H9 (cell line): ENCODE measurements at regions not wholly inside any gene's neighbourhood (a gene's known extent, or its start where the extent isn't known, plus 50 kb on each side); places are given as distances from the start of the nearest gene placed in this dataset.

Experiments used
- DNase-seq: peaks from one replicate; pipeline ENCODE4 v3.0.0-alpha.2; 2017
- H2AFZ ChIP-seq: one replicate; pipeline ENCODE4 v1.6.1; 2013; ENCODE audit warnings: mild to moderate bottlenecking, low read length, control low read depth, moderate library complexity
- H2AK5ac ChIP-seq: 2 replicates; pipeline ENCODE4 v1.6.1; 2013; ENCODE audit warnings: low read length, control low read depth, mixed read lengths; ENCODE audit not compliant: insufficient read length
- H2BK120ac ChIP-seq: one replicate; pipeline ENCODE4 v1.6.1; 2013; ENCODE audit warnings: low read depth, mild to moderate bottlenecking, low read length, control low read depth, inconsistent platforms; ENCODE audit not compliant: poor library complexity, severe bottlenecking
- H2BK12ac ChIP-seq: 2 replicates; pipeline ENCODE4 v1.6.1; 2013; ENCODE audit warnings: low read length, control low read depth, mixed read lengths, low read depth; ENCODE audit not compliant: insufficient read length
- H2BK15ac ChIP-seq: 2 replicates; pipeline ENCODE4 v1.6.1; 2013; ENCODE audit warnings: low read depth, low read length, control low read depth
- H2BK20ac ChIP-seq: one replicate; pipeline ENCODE4 v1.6.1; 2013; ENCODE audit warnings: low read depth, mild to moderate bottlenecking, low read length, control low read depth, inconsistent platforms; ENCODE audit not compliant: poor library complexity, severe bottlenecking
- H2BK5ac ChIP-seq: 2 replicates; pipeline ENCODE4 v1.6.1; 2013; ENCODE audit warnings: low read length, control low read depth, mixed read lengths; ENCODE audit not compliant: insufficient read length
- H3K14ac ChIP-seq: 2 replicates; pipeline ENCODE4 v1.6.1; 2013; ENCODE audit warnings: low read length, control low read depth; ENCODE audit not compliant: insufficient read depth
- H3K18ac ChIP-seq: 2 replicates; pipeline ENCODE4 v1.6.1; 2013; ENCODE audit warnings: low read depth, mild to moderate bottlenecking, mixed read lengths, low read length, control low read depth; ENCODE audit not compliant: insufficient read length
- H3K23ac ChIP-seq: 2 replicates; pipeline ENCODE4 v1.6.1; 2013; ENCODE audit warnings: low read length, control low read depth, mixed read lengths, low read depth; ENCODE audit not compliant: insufficient read length
- H3K23me2 ChIP-seq: 2 replicates; pipeline ENCODE4 v1.6.1; 2013; ENCODE audit warnings: low read depth, mild to moderate bottlenecking, mixed read lengths, low read length, control low read depth; ENCODE audit not compliant: insufficient read length, poor library complexity, severe bottlenecking
- H3K27ac ChIP-seq: 2 replicates; pipeline ENCODE4 v1.5.1; 2013; ENCODE audit warnings: low read length, control low read depth, mixed read lengths, low read depth; ENCODE audit not compliant: insufficient read length
- H3K27me3 ChIP-seq: 2 replicates; pipeline ENCODE4 v1.6.1; 2013; ENCODE audit warnings: low read length, control low read depth, inconsistent platforms; ENCODE audit not compliant: insufficient read depth
- H3K4ac ChIP-seq: 2 replicates; pipeline ENCODE4 v1.6.1; 2013; ENCODE audit warnings: low read depth, mild to moderate bottlenecking, control low read depth, inconsistent platforms, low read length, moderate library complexity
- H3K4me1 ChIP-seq: 2 replicates; pipeline ENCODE4 v1.6.1; 2013; ENCODE audit warnings: low read length, control low read depth, inconsistent platforms; ENCODE audit not compliant: insufficient read depth
- H3K4me2 ChIP-seq: 2 replicates; pipeline ENCODE4 v1.6.1; 2013; ENCODE audit warnings: low read length, control low read depth, mixed read lengths; ENCODE audit not compliant: insufficient read length, insufficient read depth
- H3K56ac ChIP-seq: 2 replicates; pipeline ENCODE4 v1.6.1; 2013; ENCODE audit warnings: low read depth, mild to moderate bottlenecking, mixed read lengths, low read length, control low read depth; ENCODE audit not compliant: insufficient read length
- H3K79me1 ChIP-seq: 2 replicates; pipeline ENCODE4 v1.6.1; 2013; ENCODE audit warnings: low read depth, mild to moderate bottlenecking, moderate library complexity, low read length, control low read depth, inconsistent platforms; ENCODE audit not compliant: insufficient read depth, poor library complexity, severe bottlenecking
- H3K79me2 ChIP-seq: 2 replicates; pipeline ENCODE4 v1.6.1; 2013; ENCODE audit warnings: low read length, control low read depth, inconsistent platforms; ENCODE audit not compliant: insufficient read depth
- H3K9ac ChIP-seq: 2 replicates; pipeline ENCODE4 v1.6.1; 2013; ENCODE audit warnings: low read length, control low read depth, mixed read lengths; ENCODE audit not compliant: insufficient read length; ENCODE audit errors: extremely low read depth
- H3K9me3 ChIP-seq: one replicate; pipeline ENCODE4 v1.6.1; 2013; ENCODE audit warnings: low read depth, low read length, inconsistent platforms; ENCODE audit not compliant: control insufficient read depth
- H3T11ph ChIP-seq: one replicate; pipeline ENCODE4 v1.6.1; 2013; ENCODE audit warnings: mild to moderate bottlenecking, low read length, control low read depth, inconsistent platforms
- H4K20me1 ChIP-seq: one replicate; pipeline ENCODE4 v1.6.1; 2013; ENCODE audit not compliant: control insufficient read depth, insufficient read length, insufficient read depth
- H4K5ac ChIP-seq: 2 replicates; pipeline ENCODE4 v1.6.1; 2013; ENCODE audit warnings: low read depth, mild to moderate bottlenecking, mixed read lengths, low read length, control low read depth; ENCODE audit not compliant: insufficient read length
- H4K8ac ChIP-seq: replicated peaks from 2 replicates; pipeline ENCODE4 v1.6.1; 2013; ENCODE audit warnings: low read length, control low read depth, mixed read lengths, low read depth; ENCODE audit not compliant: insufficient read length
- H4K91ac ChIP-seq: 2 replicates; pipeline ENCODE4 v1.6.1; 2013; ENCODE audit warnings: low read depth, mild to moderate bottlenecking, moderate library complexity, mixed read lengths, low read length, control low read depth; ENCODE audit not compliant: insufficient read length
- H3K27ac Mint-ChIP-seq, 3 experiments: 2 replicates in 2 of 3; 3 replicates in 1 of 3; pipeline ENCODE4 v1.8.0; 2020 to 2021; ENCODE audit warnings: mixed read lengths in 3 of 3, mild to moderate bottlenecking in 1 of 3, moderate library complexity in 1 of 3
- H3K27me3 Mint-ChIP-seq: 2 replicates; pipeline ENCODE4 v1.8.0; 2021; ENCODE audit warnings: low read depth, mild to moderate bottlenecking, moderate library complexity, mixed read lengths
- H3K36me3 Mint-ChIP-seq, 3 experiments: 2 replicates in 2 of 3; 3 replicates in 1 of 3; pipeline ENCODE4 v1.8.0; 2020 to 2021; ENCODE audit warnings: low read depth in 3 of 3, mixed read lengths in 3 of 3; ENCODE audit not compliant: insufficient read depth in 1 of 3
- H3K4me1 Mint-ChIP-seq, 2 experiments: 2 replicates each; pipeline ENCODE4 v1.8.0; 2020; ENCODE audit warnings: mixed read lengths in 2 of 2
- H3K4me3 Mint-ChIP-seq, 2 experiments: 2 replicates in 1 of 2; 3 replicates in 1 of 2; pipeline ENCODE4 v1.8.0; 2020 to 2021; ENCODE audit warnings: mild to moderate bottlenecking in 2 of 2, mixed read lengths in 2 of 2, moderate library complexity in 1 of 2
- H3K9me3 Mint-ChIP-seq, 2 experiments: 2 replicates in 1 of 2; 3 replicates in 1 of 2; pipeline ENCODE4 v1.8.0; 2020; ENCODE audit warnings: mild to moderate bottlenecking in 2 of 2, mixed read lengths in 2 of 2, moderate library complexity in 1 of 2
- WGBS: extraction: QIAGEN DNeasy Blood & Tissue Kit; methylation state at CpG from one replicate; pipeline ENCODE4 v1.1.7; 2013; ENCODE audit warnings: missing lambda C conversion rate, low lambda C conversion rate, mixed read lengths; ENCODE audit not compliant: insufficient read length; ENCODE audit errors: extremely low coverage; 5-methylcytosine and 5-hydroxymethylcytosine counted together
- TF ChIP-seq, protein P1 (sequence below): fragments of 200-600 bp; sonication (generic); conservative IDR thresholded peaks from 3 replicates; pipeline ENCODE4 v1.8.0; 2021; ENCODE audit warnings: antibody characterized with exemption, mild to moderate bottlenecking

DNA sequence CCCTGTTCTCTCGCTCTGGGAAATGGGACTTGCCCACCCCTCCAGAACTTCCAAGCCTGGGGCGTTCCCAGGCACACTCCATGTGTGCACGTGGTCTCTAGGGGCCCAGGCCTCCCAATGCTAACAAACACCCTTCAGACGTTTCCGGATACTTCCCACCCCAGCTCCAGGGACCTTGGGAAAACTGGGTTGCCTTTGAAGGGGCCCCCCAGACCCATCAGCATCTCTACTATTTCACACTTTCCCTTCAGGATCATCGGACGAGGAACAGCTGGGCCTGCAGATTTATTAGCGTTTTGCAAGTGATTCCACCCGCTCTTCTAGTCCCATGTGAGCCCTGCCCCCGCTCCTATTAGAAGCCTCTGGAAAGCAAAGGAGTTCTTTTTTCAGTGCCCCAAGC is 63.2 kb downstream of the MAGEF1 start:
- no peak for DNase-seq
- H4K20me1 ChIP-seq: no peaks in the 10 kb centered on the region
- no peak overlapping the region for H4K5ac ChIP-seq
- no peak overlapping the region for H3K27ac ChIP-seq
- no peak overlapping the region for H4K8ac ChIP-seq
- H3T11ph ChIP-seq: no peak overlapping the region
- WGBS: no CpG with 5 or more reads among the region's 10 CpGs
- no peak overlapping the region for H2BK15ac ChIP-seq
- no peak overlapping the region for H3K4me2 ChIP-seq
- H3K4ac ChIP-seq: no peak overlapping the region
- no peak overlapping the region for H2AFZ ChIP-seq
- Mint-ChIP-seq H3K27me3 (peaks cover 10% of the 10 kb centered on the region), H3K4me3 (no peak overlapping the region), H3K27ac (peak overlapping the region in 1 of 3 experiments; percentile 50; a peak in 1 of 7 replicates), H3K9me3 (no peaks in the 10 kb centered on the region), H3K36me3 (no peaks in the 10 kb centered on the region), H3K4me1 (peaks cover 14 to 25% of the 10 kb centered on the region in 2 experiments)
- H3K9me3 ChIP-seq: no peaks in the 10 kb centered on the region
- H2BK120ac ChIP-seq: no peak overlapping the region
- H2AK5ac ChIP-seq: no peak overlapping the region
- H2BK20ac ChIP-seq: no peak overlapping the region
- no peak overlapping the region for H3K18ac ChIP-seq
- TF ChIP-seq, protein P1, sequence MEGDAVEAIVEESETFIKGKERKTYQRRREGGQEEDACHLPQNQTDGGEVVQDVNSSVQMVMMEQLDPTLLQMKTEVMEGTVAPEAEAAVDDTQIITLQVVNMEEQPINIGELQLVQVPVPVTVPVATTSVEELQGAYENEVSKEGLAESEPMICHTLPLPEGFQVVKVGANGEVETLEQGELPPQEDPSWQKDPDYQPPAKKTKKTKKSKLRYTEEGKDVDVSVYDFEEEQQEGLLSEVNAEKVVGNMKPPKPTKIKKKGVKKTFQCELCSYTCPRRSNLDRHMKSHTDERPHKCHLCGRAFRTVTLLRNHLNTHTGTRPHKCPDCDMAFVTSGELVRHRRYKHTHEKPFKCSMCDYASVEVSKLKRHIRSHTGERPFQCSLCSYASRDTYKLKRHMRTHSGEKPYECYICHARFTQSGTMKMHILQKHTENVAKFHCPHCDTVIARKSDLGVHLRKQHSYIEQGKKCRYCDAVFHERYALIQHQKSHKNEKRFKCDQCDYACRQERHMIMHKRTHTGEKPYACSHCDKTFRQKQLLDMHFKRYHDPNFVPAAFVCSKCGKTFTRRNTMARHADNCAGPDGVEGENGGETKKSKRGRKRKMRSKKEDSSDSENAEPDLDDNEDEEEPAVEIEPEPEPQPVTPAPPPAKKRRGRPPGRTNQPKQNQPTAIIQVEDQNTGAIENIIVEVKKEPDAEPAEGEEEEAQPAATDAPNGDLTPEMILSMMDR: no peak
- no peak overlapping the region for H2BK12ac ChIP-seq
- H3K56ac ChIP-seq: no peak overlapping the region
- H3K4me1 ChIP-seq: no peaks in the 10 kb centered on the region; the same call in 1 of the 2 replicates
- H3K23ac ChIP-seq: no peak overlapping the region
- no peak overlapping the region for H4K91ac ChIP-seq
- no peaks in the 10 kb centered on the region for H3K23me2 ChIP-seq
- H3K27me3 ChIP-seq: no peaks in the 10 kb centered on the region
- no peak overlapping the region for H3K9ac ChIP-seq
- no peak overlapping the region for H2BK5ac ChIP-seq
- H3K79me1 ChIP-seq: no peaks in the 10 kb centered on the region
- no peak overlapping the region for H3K14ac ChIP-seq
- H3K79me2 ChIP-seq: no peaks in the 10 kb centered on the region
